DND-41 (cell line): ENCODE measurements at regions not wholly inside any gene's neighbourhood (a gene's known extent, or its start where the extent isn't known, plus 50 kb on each side); places are given as distances from the start of the nearest gene placed in this dataset.

ENCODE experiments used
- ATAC-seq: fragments of 200-7000 bp; cut with Tn5 transposase; 3 replicates; pipeline ENCODE4 v1.9.1; 2021; ENCODE audit warnings: low read depth; ENCODE audit not compliant: insufficient read depth
- DNase-seq: peaks from one replicate; pipeline ENCODE4 v3.0.0-alpha.2; 2020
- H2AFZ ChIP-seq: 2 replicates; pipeline ENCODE4 v1.6.0; 2012; ENCODE audit warnings: low read depth, low read length
- H3K27ac ChIP-seq: 2 replicates; pipeline ENCODE4 v1.5.1; 2012; ENCODE audit warnings: low read length, inconsistent platforms
- H3K27me3 ChIP-seq: fragments of 200-600 bp; sonication (generic); 2 replicates; pipeline ENCODE4 v1.6.0; 2012; ENCODE audit warnings: low read length, mild to moderate bottlenecking, inconsistent platforms; ENCODE audit not compliant: insufficient read depth, poor library complexity
- H3K36me3 ChIP-seq: 2 replicates; pipeline ENCODE4 v1.5.1; 2012; ENCODE audit warnings: low read length, inconsistent platforms; ENCODE audit not compliant: insufficient read depth
- H3K4me1 ChIP-seq: 2 replicates; pipeline ENCODE4 v1.5.1; 2012; ENCODE audit warnings: mild to moderate bottlenecking, low read length; ENCODE audit not compliant: insufficient read depth
- H3K4me2 ChIP-seq: 2 replicates; pipeline ENCODE4 v1.6.0; 2012; ENCODE audit warnings: mild to moderate bottlenecking, moderate library complexity, low read length, inconsistent platforms; ENCODE audit not compliant: insufficient read depth
- H3K4me3 ChIP-seq, 2 experiments: fragments of 200-600 bp in 1 of 2; shearing (Covaris generic) in 1 of 2; 2 replicates each; pipeline ENCODE4 v1.5.1; 2012 to 2016; ENCODE audit warnings: inconsistent platforms in 2 of 2, low read length in 2 of 2, mild to moderate bottlenecking in 2 of 2, low read depth in 1 of 2, moderate library complexity in 1 of 2
- H3K79me2 ChIP-seq: 2 replicates; pipeline ENCODE4 v1.6.0; 2012; ENCODE audit warnings: low read length, inconsistent platforms; ENCODE audit not compliant: insufficient read depth
- H3K9ac ChIP-seq: 2 replicates; pipeline ENCODE4 v1.6.0; 2012; ENCODE audit warnings: low read depth, mild to moderate bottlenecking, inconsistent platforms, low read length, moderate library complexity
- H3K9me3 ChIP-seq: 2 replicates; pipeline ENCODE4 v1.5.1; 2012; ENCODE audit warnings: low read length, moderate library complexity, mild to moderate bottlenecking, inconsistent platforms; ENCODE audit not compliant: insufficient read depth, severe bottlenecking
- H4K20me1 ChIP-seq: 2 replicates; pipeline ENCODE4 v1.6.0; 2012; ENCODE audit warnings: low read length; ENCODE audit not compliant: insufficient read depth
- EZH2 ChIP-seq: IDR thresholded peaks from 3 replicates; pipeline ENCODE4 v1.6.1; 2012; ENCODE audit warnings: borderline replicate concordance, low read depth, mild to moderate bottlenecking, moderate library complexity, low read length, inconsistent platforms; ENCODE audit not compliant: severe bottlenecking
- TF ChIP-seq, protein P1 (sequence below): IDR thresholded peaks from 2 replicates; pipeline ENCODE4 v1.5.1; 2012; ENCODE audit warnings: borderline replicate concordance, low read length, moderate library complexity, mild to moderate bottlenecking; ENCODE audit not compliant: poor library complexity, severe bottlenecking; ENCODE audit errors: extremely low read depth

DNA sequence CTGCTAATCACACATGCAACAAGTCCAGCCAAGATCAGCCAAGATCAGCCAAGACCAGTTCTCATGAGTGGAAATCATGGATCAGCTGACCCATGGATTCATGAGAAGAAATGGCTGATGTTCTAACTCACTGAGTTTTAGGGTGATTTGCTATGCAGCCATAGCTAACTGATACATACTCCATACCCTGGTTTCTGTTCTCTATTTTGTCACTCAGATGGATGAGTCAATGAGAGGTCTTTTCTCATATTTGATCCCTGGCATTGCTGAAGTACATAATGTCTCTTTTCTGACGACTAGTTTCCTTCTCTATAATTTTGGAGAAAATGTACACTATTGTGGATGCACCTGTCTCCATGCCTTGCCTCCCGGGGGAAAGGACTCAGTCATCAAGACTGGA lies 118.4 kb upstream of the LY86 start:
- H3K27me3 ChIP-seq, result no peaks in the 10 kb centered on the region
- H3K9me3 ChIP-seq, result no peaks in the 10 kb centered on the region
- H3K4me3 ChIP-seq, result no peak overlapping the region
- H2AFZ ChIP-seq, result no peak overlapping the region
- H3K4me2 ChIP-seq, result no peak overlapping the region
- H3K4me1 ChIP-seq, result no peaks in the 10 kb centered on the region
- DNase-seq (no peak), ATAC-seq (no peak)
- H3K36me3 ChIP-seq, result no peaks in the 10 kb centered on the region
- H4K20me1 ChIP-seq, result no peaks in the 10 kb centered on the region
- no peak overlapping the region for H3K9ac ChIP-seq
- H3K27ac ChIP-seq, result no peak overlapping the region
- no peaks in the 10 kb centered on the region for H3K79me2 ChIP-seq
- TF ChIP-seq, protein P1, sequence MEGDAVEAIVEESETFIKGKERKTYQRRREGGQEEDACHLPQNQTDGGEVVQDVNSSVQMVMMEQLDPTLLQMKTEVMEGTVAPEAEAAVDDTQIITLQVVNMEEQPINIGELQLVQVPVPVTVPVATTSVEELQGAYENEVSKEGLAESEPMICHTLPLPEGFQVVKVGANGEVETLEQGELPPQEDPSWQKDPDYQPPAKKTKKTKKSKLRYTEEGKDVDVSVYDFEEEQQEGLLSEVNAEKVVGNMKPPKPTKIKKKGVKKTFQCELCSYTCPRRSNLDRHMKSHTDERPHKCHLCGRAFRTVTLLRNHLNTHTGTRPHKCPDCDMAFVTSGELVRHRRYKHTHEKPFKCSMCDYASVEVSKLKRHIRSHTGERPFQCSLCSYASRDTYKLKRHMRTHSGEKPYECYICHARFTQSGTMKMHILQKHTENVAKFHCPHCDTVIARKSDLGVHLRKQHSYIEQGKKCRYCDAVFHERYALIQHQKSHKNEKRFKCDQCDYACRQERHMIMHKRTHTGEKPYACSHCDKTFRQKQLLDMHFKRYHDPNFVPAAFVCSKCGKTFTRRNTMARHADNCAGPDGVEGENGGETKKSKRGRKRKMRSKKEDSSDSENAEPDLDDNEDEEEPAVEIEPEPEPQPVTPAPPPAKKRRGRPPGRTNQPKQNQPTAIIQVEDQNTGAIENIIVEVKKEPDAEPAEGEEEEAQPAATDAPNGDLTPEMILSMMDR, result no peak
- no peak for TF ChIP-seq EZH2

DNA sequence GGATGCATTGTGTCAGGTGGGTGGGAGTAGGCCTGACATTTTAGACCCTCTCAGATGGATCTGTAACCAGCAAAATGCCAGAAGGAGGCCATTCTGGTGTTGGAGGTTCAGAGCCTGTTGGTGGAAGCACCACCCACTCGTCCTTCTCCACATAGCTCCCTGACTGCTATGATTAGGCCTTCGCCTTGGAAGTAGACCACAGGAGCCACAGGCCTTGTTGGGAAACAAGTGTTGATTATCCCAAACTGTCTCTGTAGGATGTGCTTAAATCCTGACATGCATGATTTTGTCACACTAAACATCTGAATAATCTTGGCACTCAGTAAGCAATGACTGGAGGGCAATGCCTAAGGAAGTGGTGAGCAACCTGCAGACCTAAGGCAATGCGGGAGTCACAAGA lies 117.2 kb upstream of the LY86 start:
- no peak overlapping the region for H3K4me2 ChIP-seq
- H3K9ac ChIP-seq, result no peak overlapping the region
- H3K4me3 ChIP-seq, result no peak overlapping the region
- no peak overlapping the region for H2AFZ ChIP-seq
- H3K27ac ChIP-seq, result no peak overlapping the region
- no peaks in the 10 kb centered on the region for H3K79me2 ChIP-seq
- no peaks in the 10 kb centered on the region for H3K9me3 ChIP-seq
- H3K27me3 ChIP-seq, result no peaks in the 10 kb centered on the region
- TF ChIP-seq, protein P1, result no peak
- no peak for TF ChIP-seq EZH2
- no peaks in the 10 kb centered on the region for H4K20me1 ChIP-seq
- no peaks in the 10 kb centered on the region for H3K4me1 ChIP-seq
- no peak for ATAC-seq
- H3K36me3 ChIP-seq, result no peaks in the 10 kb centered on the region
- no peak for DNase-seq

DNA sequence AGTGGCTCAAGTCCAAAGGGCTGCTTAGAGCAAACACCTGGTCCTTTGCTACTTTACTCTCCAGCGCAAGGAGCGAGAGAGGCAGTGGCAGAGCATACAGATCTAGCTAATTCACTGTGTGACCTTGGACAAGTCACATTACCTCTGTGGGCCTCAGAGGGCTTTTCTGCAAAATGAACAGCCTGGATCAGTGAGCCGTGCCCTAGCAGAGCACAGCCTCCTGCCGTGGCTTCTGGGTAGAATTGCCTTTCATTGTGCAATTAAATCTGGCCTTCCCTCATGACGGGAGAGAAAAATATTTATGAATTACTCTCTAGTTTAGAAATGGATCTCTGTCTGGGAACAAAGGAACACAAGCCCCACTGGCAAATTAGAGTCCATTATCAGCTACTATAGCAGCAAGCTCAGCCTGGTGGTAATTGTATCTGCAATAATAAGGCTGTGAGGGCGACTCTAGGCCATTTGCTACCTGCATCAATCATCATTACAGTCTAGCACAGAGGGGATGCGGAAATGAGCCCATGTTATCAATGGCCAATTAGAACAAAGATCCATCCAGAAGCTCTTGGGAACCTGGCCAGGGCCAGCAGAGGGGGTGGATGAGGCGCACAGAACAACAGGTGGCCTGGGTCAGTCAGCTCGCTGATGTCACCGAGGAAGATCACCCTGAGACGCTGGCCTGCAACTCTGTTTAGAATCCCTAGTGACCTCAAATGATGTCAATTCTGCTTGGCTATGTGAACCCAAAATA lies 114.2 kb upstream of the LY86 start:
- H4K20me1 ChIP-seq, result no peaks in the 10 kb centered on the region
- H3K27ac ChIP-seq, result no peak overlapping the region
- no peaks in the 10 kb centered on the region for H3K36me3 ChIP-seq
- H3K4me2 ChIP-seq, result no peak overlapping the region
- H3K27me3 ChIP-seq, result peaks cover 9% of the 10 kb centered on the region
- no peaks in the 10 kb centered on the region for H3K4me1 ChIP-seq
- no peak overlapping the region for H3K9ac ChIP-seq
- TF ChIP-seq EZH2, result no peak
- TF ChIP-seq, protein P1, result no peak
- no peaks in the 10 kb centered on the region for H3K79me2 ChIP-seq
- no peak for ATAC-seq
- H3K9me3 ChIP-seq, result no peaks in the 10 kb centered on the region
- H3K4me3 ChIP-seq, result no peak overlapping the region
- H2AFZ ChIP-seq, result no peak overlapping the region
- DNase-seq, result no peak

DNA sequence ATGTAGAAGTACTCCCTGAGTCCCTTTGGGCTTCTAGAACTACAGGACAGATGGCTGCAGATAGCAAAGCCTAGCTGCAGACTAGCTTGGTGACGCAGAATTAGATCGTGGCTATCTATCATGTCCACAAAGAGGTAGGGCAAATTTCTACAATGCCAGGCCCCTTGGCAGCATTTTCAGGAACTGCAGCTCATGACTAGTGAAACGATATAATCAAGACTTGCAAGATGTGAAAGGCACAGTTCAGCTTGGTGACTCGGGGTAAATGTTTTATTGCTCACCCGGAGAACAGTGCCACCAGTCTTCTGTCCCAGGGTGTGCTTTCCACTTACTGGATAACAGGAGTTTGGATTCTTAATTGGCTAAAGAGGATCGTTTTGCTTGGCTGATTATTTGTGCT lies 108.7 kb upstream of the LY86 start:
- H3K27me3 ChIP-seq, result peaks cover 13% of the 10 kb centered on the region
- DNase-seq (no peak), ATAC-seq (no peak)
- no peaks in the 10 kb centered on the region for H3K36me3 ChIP-seq
- TF ChIP-seq EZH2, result no peak
- TF ChIP-seq, protein P1, result no peak
- no peaks in the 10 kb centered on the region for H3K9me3 ChIP-seq
- no peak overlapping the region for H3K27ac ChIP-seq
- no peak overlapping the region for H3K4me2 ChIP-seq
- no peak overlapping the region for H3K4me3 ChIP-seq
- H3K9ac ChIP-seq, result no peak overlapping the region
- no peak overlapping the region for H2AFZ ChIP-seq
- H3K4me1 ChIP-seq, result no peaks in the 10 kb centered on the region
- no peaks in the 10 kb centered on the region for H4K20me1 ChIP-seq
- no peaks in the 10 kb centered on the region for H3K79me2 ChIP-seq
